Activated naive CD8-positive, alpha-beta T cell treated with anti-CD3 and anti-CD28 coated beads, Interleukin-2, amount 50 U/mL, for 24 hours (primary cell): ENCODE measurements at regions not wholly inside any gene's neighbourhood (a gene's known extent, or its start where the extent isn't known, plus 50 kb on each side); places are given as distances from the start of the nearest gene placed in this dataset.

Source experiments
- ATAC-seq: fragments of 150-1000 bp; cut with Tn5 transposase; one replicate; pipeline ENCODE4 v1.10.0; 2021
- DNase-seq: peaks from one replicate; pipeline ENCODE4 v3.0.0; 2021
- H3K27ac Mint-ChIP-seq: one replicate; pipeline ENCODE4 v1.8.0; 2021; ENCODE audit warnings: mild to moderate bottlenecking, mixed read lengths
- H3K27me3 Mint-ChIP-seq: one replicate; pipeline ENCODE4 v1.8.0; 2021; ENCODE audit warnings: mixed read lengths
- H3K36me3 Mint-ChIP-seq: one replicate; pipeline ENCODE4 v1.8.0; 2021; ENCODE audit warnings: low read depth, mixed read lengths
- H3K4me1 Mint-ChIP-seq: one replicate; pipeline ENCODE4 v1.8.0; 2021; ENCODE audit warnings: mixed read lengths
- H3K4me3 Mint-ChIP-seq: one replicate; pipeline ENCODE4 v1.8.0; 2021; ENCODE audit warnings: mild to moderate bottlenecking, moderate library complexity, mixed read lengths
- H3K9me3 Mint-ChIP-seq: one replicate; pipeline ENCODE4 v1.8.0; 2021; ENCODE audit warnings: mixed read lengths

- no peaks in the 10 kb centered on the region for H3K27me3 Mint-ChIP-seq
- no peak overlapping the region for H3K27ac Mint-ChIP-seq
- H3K36me3 Mint-ChIP-seq: no peaks in the 10 kb centered on the region
- no peak for ATAC-seq
- no peak for DNase-seq
- peaks cover 4% of the 10 kb centered on the region for H3K9me3 Mint-ChIP-seq
- H3K4me3 Mint-ChIP-seq: no peak overlapping the region
- H3K4me1 Mint-ChIP-seq: no peaks in the 10 kb centered on the region
Measured at GRCh38 chr7:119397156-119397555, 875.8 kb upstream of the KCND2 start.

DNA sequence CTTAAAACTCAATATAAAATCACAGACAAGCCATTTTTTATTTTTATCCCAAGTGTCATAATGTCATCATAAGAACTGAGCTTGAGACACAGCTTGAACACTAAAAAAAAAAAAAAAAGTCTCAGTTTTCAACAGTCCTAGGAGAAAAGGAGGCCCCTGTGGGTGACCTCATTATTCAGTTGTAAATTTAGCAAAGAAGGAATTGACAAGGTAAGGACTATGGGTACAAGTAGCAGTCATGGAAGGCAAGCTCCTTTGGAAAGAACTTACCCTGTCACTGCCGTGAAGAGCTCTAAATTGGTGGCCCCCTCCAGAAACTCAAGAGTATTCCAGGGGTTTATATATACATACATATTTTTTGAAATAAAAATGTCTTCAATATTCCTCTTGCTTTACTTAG lies 864.4 kb upstream of the KCND2 start:
- no peak overlapping the region for H3K4me3 Mint-ChIP-seq
- no peaks in the 10 kb centered on the region for H3K36me3 Mint-ChIP-seq
- ATAC-seq: no peak
- peaks cover 4% of the 10 kb centered on the region for H3K9me3 Mint-ChIP-seq
- no peaks in the 10 kb centered on the region for H3K4me1 Mint-ChIP-seq
- H3K27ac Mint-ChIP-seq: no peak overlapping the region
- DNase-seq: no peak
- H3K27me3 Mint-ChIP-seq: no peaks in the 10 kb centered on the region

- no peak for ATAC-seq
- Mint-ChIP-seq H3K27me3 (no peaks in the 10 kb centered on the region), H3K36me3 (no peaks in the 10 kb centered on the region), H3K4me1 (no peaks in the 10 kb centered on the region), H3K9me3 (peaks cover 3% of the 10 kb centered on the region), H3K27ac (no peak overlapping the region), H3K4me3 (no peak overlapping the region)
- DNase-seq: no peak
Measured at GRCh38 chr7:119413314-119413805, 859.6 kb upstream of the KCND2 start.

DNA sequence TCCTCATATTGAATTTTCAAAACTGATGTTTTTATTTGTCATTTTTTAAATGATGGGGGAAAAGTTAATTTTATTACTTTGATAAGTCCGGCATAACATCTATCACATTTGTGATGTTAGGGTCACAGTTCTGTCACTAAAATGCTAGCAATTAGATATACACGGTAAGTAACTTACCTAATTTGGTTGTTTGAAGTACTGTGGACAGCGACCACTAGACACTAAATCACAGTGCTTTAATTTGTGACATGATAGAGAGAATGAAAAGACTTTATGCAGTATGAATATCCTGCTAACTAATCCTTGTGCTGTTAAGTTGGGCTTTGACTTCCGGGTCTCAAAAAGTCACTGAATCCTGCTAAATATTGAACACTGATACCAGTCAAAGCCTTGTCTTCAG lies 857.3 kb upstream of the KCND2 start:
- H3K9me3 Mint-ChIP-seq: peaks cover 3% of the 10 kb centered on the region
- no peaks in the 10 kb centered on the region for H3K27me3 Mint-ChIP-seq
- no peak overlapping the region for H3K4me3 Mint-ChIP-seq
- H3K27ac Mint-ChIP-seq: no peak overlapping the region
- no peaks in the 10 kb centered on the region for H3K4me1 Mint-ChIP-seq
- ATAC-seq (no peak), DNase-seq (no peak)
- no peaks in the 10 kb centered on the region for H3K36me3 Mint-ChIP-seq

GRCh38 chr7:119421657-119422056 lies 851.3 kb upstream of the KCND2 start:
- Mint-ChIP-seq H3K27me3 (no peaks in the 10 kb centered on the region), H3K4me1 (no peaks in the 10 kb centered on the region), H3K27ac (no peak overlapping the region), H3K9me3 (peaks cover 24% of the 10 kb centered on the region), H3K4me3 (no peak overlapping the region), H3K36me3 (no peaks in the 10 kb centered on the region)
- DNase-seq (no peak), ATAC-seq (no peak)

DNA sequence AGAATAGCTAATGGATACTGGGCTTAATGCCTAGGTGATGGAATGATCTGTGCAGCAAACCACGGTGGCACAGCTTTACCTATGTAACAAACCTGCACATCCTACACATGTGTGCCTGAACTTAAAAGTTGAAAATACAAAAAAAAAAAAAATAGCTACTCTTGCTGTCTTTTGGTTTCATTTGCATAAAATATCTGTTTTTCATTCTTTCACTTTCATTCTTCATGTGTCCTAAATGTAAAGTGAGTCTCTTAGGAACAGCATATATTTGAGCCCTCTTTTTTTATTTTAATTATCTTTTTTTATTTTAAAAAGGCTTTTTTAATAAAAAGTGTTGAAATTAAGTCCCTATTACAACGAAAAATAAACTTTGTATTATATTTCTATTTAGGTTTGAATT lies 836.1 kb upstream of the KCND2 start:
- H3K4me3 Mint-ChIP-seq: no peak overlapping the region
- H3K36me3 Mint-ChIP-seq: no peaks in the 10 kb centered on the region

DNA sequence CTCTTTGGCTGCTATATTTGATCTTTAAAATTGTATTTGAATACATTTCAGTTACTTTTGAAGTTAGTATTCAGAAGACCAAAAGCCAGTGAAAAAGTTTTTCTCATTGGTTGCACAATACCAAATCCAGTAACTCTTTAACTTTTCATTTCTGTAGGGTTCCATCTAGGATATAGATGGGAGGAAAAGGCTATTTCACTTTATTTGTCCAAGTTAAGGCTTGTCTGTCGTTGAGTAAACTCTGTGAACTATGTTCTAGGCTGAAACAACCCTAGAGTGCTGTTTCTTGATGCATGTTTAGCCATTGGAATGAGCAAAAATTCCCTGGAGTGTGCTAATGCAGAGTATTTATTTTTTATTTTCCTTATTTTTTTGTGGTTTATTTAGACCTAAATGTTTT lies 834.7 kb upstream of the KCND2 start:
- no peaks in the 10 kb centered on the region for H3K27me3 Mint-ChIP-seq
- DNase-seq (no peak), ATAC-seq (no peak)
- H3K27ac Mint-ChIP-seq: no peak overlapping the region
- H3K4me3 Mint-ChIP-seq: no peak overlapping the region
- no peaks in the 10 kb centered on the region for H3K36me3 Mint-ChIP-seq
- no peaks in the 10 kb centered on the region for H3K4me1 Mint-ChIP-seq
- peaks cover 27% of the 10 kb centered on the region for H3K9me3 Mint-ChIP-seq

More for the DNA sequence above, 836.1 kb upstream of the KCND2 start:
- Mint-ChIP-seq H3K27ac (no peak overlapping the region), H3K9me3 (peaks cover 24% of the 10 kb centered on the region), H3K27me3 (no peaks in the 10 kb centered on the region), H3K4me1 (no peaks in the 10 kb centered on the region)
- ATAC-seq (no peak), DNase-seq (no peak)

DNA sequence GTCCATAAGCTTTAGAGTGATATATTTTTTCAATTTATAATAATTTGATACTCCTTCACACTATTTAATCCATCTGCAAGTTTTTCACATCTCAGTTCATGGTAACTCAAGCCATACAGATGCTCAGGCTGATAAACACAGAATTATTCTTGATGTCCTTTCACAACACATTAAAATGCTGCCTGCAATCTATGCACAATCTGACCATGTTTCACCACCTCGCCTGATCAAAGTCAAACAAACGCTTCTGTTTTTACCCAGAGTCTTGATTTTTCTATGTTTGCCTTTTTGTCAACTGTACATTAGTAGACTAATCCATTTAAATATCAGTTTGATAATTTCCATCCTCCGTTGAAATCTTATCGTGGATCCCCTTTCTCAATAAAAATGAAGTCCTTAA lies 833.8 kb upstream of the KCND2 start:
- Mint-ChIP-seq H3K36me3 (no peaks in the 10 kb centered on the region), H3K9me3 (peaks cover 32% of the 10 kb centered on the region), H3K4me3 (no peak overlapping the region), H3K4me1 (no peaks in the 10 kb centered on the region), H3K27ac (no peak overlapping the region), H3K27me3 (no peaks in the 10 kb centered on the region)
- ATAC-seq: no peak
- DNase-seq: no peak

GRCh38 chr7:119452401-119452800 lies 820.6 kb upstream of the KCND2 start:
- H3K27me3 Mint-ChIP-seq: no peaks in the 10 kb centered on the region
- H3K4me1 Mint-ChIP-seq: no peaks in the 10 kb centered on the region
- H3K9me3 Mint-ChIP-seq: peaks cover 4% of the 10 kb centered on the region
- H3K4me3 Mint-ChIP-seq: no peak overlapping the region
- H3K36me3 Mint-ChIP-seq: no peaks in the 10 kb centered on the region
- no peak overlapping the region for H3K27ac Mint-ChIP-seq
- DNase-seq: no peak
- ATAC-seq: no peak

DNA sequence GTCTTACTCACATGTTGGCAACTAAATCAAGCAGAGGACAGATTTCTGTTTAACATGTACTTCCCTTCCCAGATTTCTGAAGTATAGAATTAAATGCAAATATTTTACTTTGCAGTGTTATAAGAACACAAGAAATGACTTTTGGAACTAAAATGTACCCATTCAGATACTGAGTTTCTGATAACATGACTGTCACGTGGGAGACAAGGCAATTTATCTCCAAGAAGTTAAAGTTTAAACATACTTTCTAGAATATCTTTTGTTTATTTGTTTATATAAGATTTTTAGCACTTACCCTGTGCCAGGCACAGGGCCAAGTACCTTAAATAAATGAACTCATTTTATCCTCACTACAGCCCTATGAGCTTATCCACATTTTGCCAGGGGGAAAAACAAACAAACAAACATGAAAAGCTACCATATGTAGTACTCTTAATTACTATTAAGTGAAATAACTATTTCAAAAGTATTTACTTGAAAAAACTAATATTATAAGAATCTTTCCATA lies 807.1 kb upstream of the KCND2 start:
- Mint-ChIP-seq H3K9me3 (peaks cover 6% of the 10 kb centered on the region), H3K4me3 (no peak overlapping the region), H3K36me3 (no peaks in the 10 kb centered on the region), H3K4me1 (no peaks in the 10 kb centered on the region), H3K27ac (no peak overlapping the region), H3K27me3 (no peaks in the 10 kb centered on the region)
- ATAC-seq (no peak), DNase-seq (no peak)

- Mint-ChIP-seq H3K4me3 (no peak overlapping the region), H3K9me3 (no peaks in the 10 kb centered on the region), H3K27me3 (no peaks in the 10 kb centered on the region), H3K4me1 (no peaks in the 10 kb centered on the region), H3K36me3 (no peaks in the 10 kb centered on the region), H3K27ac (no peak overlapping the region)
- no peak for ATAC-seq
- no peak for DNase-seq
Measured at GRCh38 chr7:119472408-119473038, 800.5 kb upstream of the KCND2 start.

GRCh38 chr7:119482209-119482608 lies 790.8 kb upstream of the KCND2 start:
- Mint-ChIP-seq H3K36me3 (no peaks in the 10 kb centered on the region), H3K9me3 (peaks cover 7% of the 10 kb centered on the region), H3K27ac (no peak overlapping the region), H3K4me3 (no peak overlapping the region), H3K4me1 (no peaks in the 10 kb centered on the region), H3K27me3 (no peaks in the 10 kb centered on the region)
- ATAC-seq (peak; percentile 33), DNase-seq (no peak)

- Mint-ChIP-seq H3K4me1 (no peaks in the 10 kb centered on the region), H3K27ac (no peak overlapping the region), H3K36me3 (no peaks in the 10 kb centered on the region), H3K9me3 (peaks cover 7% of the 10 kb centered on the region), H3K27me3 (no peaks in the 10 kb centered on the region), H3K4me3 (no peak overlapping the region)
- DNase-seq (no peak), ATAC-seq (no peak)
Measured at GRCh38 chr7:119482671-119483070, 790.3 kb upstream of the KCND2 start.

- Mint-ChIP-seq H3K27ac (no peak overlapping the region), H3K27me3 (no peaks in the 10 kb centered on the region), H3K4me1 (no peaks in the 10 kb centered on the region), H3K4me3 (no peak overlapping the region), H3K9me3 (peaks cover 7% of the 10 kb centered on the region), H3K36me3 (no peaks in the 10 kb centered on the region)
- DNase-seq: no peak
- no peak for ATAC-seq
Measured at GRCh38 chr7:119483364-119483763, 789.6 kb upstream of the KCND2 start.

- Mint-ChIP-seq H3K36me3 (no peaks in the 10 kb centered on the region), H3K27me3 (no peaks in the 10 kb centered on the region), H3K4me3 (no peak overlapping the region), H3K9me3 (peaks cover 9% of the 10 kb centered on the region), H3K4me1 (no peaks in the 10 kb centered on the region), H3K27ac (no peak overlapping the region)
- DNase-seq: no peak
- ATAC-seq: no peak
Measured at GRCh38 chr7:119514326-119514725, 758.6 kb upstream of the KCND2 start.

GRCh38 chr7:119515214-119515613 lies 757.8 kb upstream of the KCND2 start:
- no peaks in the 10 kb centered on the region for H3K27me3 Mint-ChIP-seq
- no peaks in the 10 kb centered on the region for H3K4me1 Mint-ChIP-seq
- H3K4me3 Mint-ChIP-seq: no peak overlapping the region
- H3K27ac Mint-ChIP-seq: no peak overlapping the region
- peaks cover 12% of the 10 kb centered on the region for H3K9me3 Mint-ChIP-seq
- H3K36me3 Mint-ChIP-seq: no peaks in the 10 kb centered on the region
- ATAC-seq (no peak), DNase-seq (no peak)
